ENCODE measurements at regions not wholly inside any gene's neighbourhood (a gene's known extent, or its start where the extent isn't known, plus 50 kb on each side); places are given as distances from the start of the nearest gene placed in this dataset.

DNA sequence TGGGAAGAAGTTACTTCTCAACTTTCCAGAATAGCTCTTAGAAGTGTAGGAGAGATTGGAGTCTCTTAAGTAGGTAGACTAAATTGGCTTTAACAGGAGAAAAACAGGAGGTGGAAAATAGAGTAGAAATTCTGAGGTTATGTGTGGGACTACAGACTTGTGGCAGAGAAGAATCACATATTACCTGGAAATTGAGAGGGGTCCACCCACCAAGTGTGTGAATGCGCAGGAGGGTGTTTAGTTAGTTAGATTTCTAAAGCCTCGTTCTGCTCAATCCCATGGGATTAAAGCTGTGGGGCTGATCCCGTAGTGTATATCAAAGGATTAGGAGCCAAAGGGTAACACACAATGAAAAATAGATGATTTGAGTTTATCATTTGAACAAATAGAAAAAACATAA is 319.1 kb downstream of the TRIB2 start:
- Mint-ChIP-seq H3K27me3 (peaks cover 17% of the 10 kb centered on the region), H3K36me3 (ENCODE audit: low read depth) (no peaks in the 10 kb centered on the region), H3K27ac (no peak overlapping the region), H3K4me3 (no peak overlapping the region), H3K4me1 (no peaks in the 10 kb centered on the region), H3K9me3 (no peaks in the 10 kb centered on the region)
- no peak for ATAC-seq (replicated peaks)

DNA sequence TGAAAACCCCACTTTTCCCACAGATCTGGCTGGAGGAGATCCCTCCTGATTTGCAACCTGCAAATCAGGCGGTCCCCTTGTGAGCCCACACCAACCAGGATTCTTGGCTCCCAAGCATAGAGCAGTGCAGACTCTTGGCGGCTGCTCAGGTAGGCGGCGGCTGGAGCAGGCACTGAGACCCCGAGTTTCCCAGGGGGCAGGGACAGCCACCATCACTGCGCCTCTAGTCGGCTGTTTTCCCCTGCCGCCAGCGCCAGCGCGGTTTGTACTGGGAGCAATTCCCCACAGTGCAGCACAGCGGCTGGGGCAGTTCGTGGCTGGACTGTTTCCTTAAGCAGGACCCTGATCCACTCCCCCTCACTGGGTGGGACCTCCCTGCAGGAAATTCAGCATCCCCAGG is 323.3 kb downstream of the TRIB2 start:
- no peak overlapping the region for H3K4me3 Mint-ChIP-seq
- no peak overlapping the region for H3K27ac Mint-ChIP-seq
- H3K9me3 Mint-ChIP-seq: peaks cover 6% of the 10 kb centered on the region
- ATAC-seq (replicated peaks): no peak
- H3K36me3 Mint-ChIP-seq (ENCODE audit: low read depth): no peaks in the 10 kb centered on the region
- peaks cover 37% of the 10 kb centered on the region for H3K27me3 Mint-ChIP-seq
- no peaks in the 10 kb centered on the region for H3K4me1 Mint-ChIP-seq

DNA sequence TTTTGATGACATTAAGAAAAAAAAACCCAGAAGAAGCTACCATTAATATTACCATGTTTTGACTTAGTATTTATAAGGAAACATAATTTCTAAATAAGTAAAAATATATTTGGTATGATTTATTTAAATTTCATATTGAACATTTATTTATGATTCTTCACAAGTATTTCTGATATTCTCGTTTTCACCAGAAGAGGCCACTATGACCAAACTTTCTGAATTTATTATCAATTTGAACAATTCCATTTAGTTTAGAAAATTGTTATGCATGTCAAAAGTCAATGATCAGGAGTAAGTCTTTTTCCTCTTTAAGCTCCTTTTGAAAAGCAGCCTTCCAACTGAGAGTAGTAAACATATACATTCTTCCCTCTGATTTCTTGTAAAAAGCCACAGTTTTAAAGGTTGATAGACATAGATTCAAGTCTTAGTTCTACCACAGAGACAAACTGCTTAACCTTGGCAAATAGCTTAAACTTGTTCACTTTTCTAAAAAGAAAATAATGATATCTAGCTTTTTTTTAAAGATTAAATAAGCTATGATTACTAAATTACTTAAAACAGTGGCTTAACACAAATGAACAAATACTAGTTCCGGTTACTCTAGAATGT is 329.9 kb downstream of the TRIB2 start:
- no peak overlapping the region for H3K4me3 Mint-ChIP-seq
- ATAC-seq (replicated peaks): no peak

DNA sequence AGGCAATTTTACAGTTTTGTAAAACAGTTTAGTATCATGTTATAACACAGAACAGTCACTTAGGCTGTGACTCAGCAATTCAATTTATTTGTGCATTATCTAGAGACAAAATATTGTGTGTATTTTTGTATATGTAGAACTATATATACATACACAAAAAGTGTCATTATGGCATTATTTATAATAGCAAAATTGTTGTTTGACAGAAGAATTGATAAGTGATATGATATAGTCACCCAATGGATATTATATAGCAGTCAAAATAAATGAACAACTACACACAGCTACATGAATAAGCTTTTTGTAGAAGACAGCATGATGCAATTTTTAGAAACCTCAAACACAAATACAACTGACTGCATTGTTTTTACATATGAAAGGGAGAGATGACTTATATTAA is 334.0 kb downstream of the TRIB2 start:
- H3K4me1 Mint-ChIP-seq: no peaks in the 10 kb centered on the region

More for the DNA sequence above, 329.9 kb downstream of the TRIB2 start:
- H3K4me1 Mint-ChIP-seq: no peaks in the 10 kb centered on the region
- H3K36me3 Mint-ChIP-seq (ENCODE audit: low read depth): no peaks in the 10 kb centered on the region
- no peaks in the 10 kb centered on the region for H3K9me3 Mint-ChIP-seq
- H3K27ac Mint-ChIP-seq: no peak overlapping the region
- H3K27me3 Mint-ChIP-seq: peaks cover 26% of the 10 kb centered on the region

DNA sequence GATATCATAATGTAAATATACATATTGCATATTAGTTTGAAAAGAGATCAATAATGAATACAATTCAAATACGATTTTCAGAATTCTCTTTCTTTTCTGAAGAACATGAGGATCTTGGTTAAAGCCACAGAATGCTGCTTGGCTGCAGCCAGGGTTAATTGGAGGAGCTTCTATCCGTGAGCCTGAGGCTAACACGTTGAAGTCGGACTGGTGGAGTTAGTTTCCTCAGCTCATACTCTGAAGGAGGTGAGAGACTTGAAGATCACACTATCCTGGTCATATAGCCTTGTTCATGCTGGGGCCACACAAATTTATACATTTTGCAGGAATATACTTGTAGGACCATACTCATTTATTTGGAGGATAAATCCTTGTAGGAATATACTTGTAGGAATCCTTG is 335.8 kb downstream of the TRIB2 start:
- Mint-ChIP-seq H3K27ac (no peak overlapping the region), H3K4me1 (no peaks in the 10 kb centered on the region), H3K27me3 (peaks cover 17% of the 10 kb centered on the region), H3K4me3 (no peak overlapping the region), H3K9me3 (no peaks in the 10 kb centered on the region), H3K36me3 (ENCODE audit: low read depth) (no peaks in the 10 kb centered on the region)
- ATAC-seq (replicated peaks): no peak

More for the DNA sequence above, 334.0 kb downstream of the TRIB2 start:
- no peak for ATAC-seq (replicated peaks)
- peaks cover 24% of the 10 kb centered on the region for H3K27me3 Mint-ChIP-seq
- H3K9me3 Mint-ChIP-seq: no peaks in the 10 kb centered on the region
- H3K4me3 Mint-ChIP-seq: no peak overlapping the region
- H3K36me3 Mint-ChIP-seq (ENCODE audit: low read depth): no peaks in the 10 kb centered on the region
- H3K27ac Mint-ChIP-seq: no peak overlapping the region

DNA sequence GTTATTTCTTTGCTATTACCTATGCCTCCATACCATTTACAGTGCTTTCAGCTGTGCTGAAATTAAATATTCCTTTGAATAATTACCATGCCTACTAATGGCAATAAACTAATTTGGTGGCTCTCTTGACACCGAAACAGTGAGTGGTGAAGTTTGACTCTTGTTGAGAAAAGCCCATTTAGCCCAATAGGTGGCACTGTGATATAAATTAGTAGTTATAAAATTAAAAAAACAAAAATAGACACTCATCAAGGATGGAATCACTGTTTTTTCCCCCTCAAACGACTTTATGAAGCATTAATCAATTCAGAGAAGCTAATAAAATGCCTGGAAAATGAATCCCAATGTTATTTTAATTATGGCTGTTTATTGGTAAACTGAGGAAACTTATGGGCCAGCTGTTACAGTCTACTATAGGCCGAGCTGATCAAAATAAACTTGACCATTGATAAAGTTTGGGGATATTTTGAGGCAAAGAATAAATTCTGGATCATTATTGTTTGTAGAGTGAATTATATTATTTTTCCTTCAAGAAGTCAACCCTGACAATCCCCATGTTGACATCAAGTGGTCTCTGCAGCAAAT is 339.6 kb downstream of the TRIB2 start:
- no peak overlapping the region for H3K4me3 Mint-ChIP-seq
- no peak for ATAC-seq (replicated peaks)
- H3K9me3 Mint-ChIP-seq: no peaks in the 10 kb centered on the region
- peaks cover 10% of the 10 kb centered on the region for H3K27me3 Mint-ChIP-seq
- no peaks in the 10 kb centered on the region for H3K36me3 Mint-ChIP-seq (ENCODE audit: low read depth)
- no peaks in the 10 kb centered on the region for H3K4me1 Mint-ChIP-seq
- no peak overlapping the region for H3K27ac Mint-ChIP-seq

DNA sequence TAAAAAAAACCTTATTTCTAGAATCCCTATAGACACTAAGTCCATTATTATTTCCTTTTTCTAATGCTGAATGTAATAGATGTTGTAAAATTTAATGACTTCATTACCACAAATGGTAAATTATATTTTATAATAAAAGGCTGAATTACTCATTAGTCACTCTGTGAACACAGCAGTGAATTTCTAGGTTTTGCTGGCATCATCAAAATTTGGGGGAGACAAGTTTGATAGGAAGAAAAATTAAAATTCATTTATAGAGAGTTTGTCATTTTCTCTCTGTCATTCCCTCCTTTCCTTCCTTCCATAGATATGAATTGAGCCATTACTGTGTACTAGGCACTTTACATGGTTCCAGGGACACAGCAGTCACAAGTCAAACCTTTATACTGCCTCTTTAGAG is 340.9 kb downstream of the TRIB2 start:
- no peak for ATAC-seq (replicated peaks)
- no peaks in the 10 kb centered on the region for H3K36me3 Mint-ChIP-seq (ENCODE audit: low read depth)
- no peak overlapping the region for H3K4me3 Mint-ChIP-seq
- H3K9me3 Mint-ChIP-seq: no peaks in the 10 kb centered on the region
- no peaks in the 10 kb centered on the region for H3K4me1 Mint-ChIP-seq
- peaks cover 10% of the 10 kb centered on the region for H3K27me3 Mint-ChIP-seq
- H3K27ac Mint-ChIP-seq: no peak overlapping the region

DNA sequence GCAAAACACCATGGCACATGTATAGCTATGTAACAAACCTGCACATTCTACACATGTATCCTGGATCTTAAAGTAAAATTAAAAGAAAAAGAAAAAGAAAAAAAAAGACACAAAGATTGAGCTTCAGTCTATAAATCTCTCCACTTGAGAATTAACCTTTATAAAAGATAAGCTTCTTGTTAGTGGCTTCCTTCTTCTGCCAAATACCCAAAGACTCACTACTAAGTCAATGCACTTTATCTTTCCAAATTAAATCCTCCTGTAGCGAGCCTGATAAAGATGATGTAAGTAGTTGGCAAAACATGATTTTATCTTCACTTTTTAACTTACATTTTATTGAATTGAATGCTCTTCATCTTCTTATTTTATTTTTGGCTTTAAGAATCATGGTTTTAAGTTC is 349.9 kb downstream of the TRIB2 start:
- H3K4me3 Mint-ChIP-seq: no peak overlapping the region
- H3K4me1 Mint-ChIP-seq: no peaks in the 10 kb centered on the region

DNA sequence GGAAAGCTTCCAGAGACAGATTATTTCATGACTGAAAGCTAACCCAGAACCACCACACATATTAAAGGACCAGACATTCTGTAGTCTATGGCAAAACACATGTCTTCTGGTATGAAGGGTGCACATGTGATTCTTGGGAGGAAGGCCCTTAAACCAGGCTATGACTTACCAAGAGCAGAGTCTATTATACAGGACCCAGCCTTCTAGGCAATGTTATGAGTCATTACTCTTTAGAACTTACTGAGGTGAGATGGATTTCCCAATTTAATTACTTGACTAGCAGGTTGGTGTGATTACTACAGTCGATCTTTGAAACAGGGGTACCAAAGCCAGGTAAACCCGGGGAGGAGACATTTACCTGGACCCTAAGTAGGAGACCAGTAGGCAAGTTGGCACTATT is 350.8 kb downstream of the TRIB2 start:
- Mint-ChIP-seq H3K27me3 (peaks cover 36% of the 10 kb centered on the region), H3K36me3 (ENCODE audit: low read depth) (no peaks in the 10 kb centered on the region), H3K4me3 (no peak overlapping the region), H3K9me3 (no peaks in the 10 kb centered on the region), H3K4me1 (no peaks in the 10 kb centered on the region), H3K27ac (no peak overlapping the region)
- no peak for ATAC-seq (replicated peaks)

More for the DNA sequence above, 349.9 kb downstream of the TRIB2 start:
- no peaks in the 10 kb centered on the region for H3K9me3 Mint-ChIP-seq
- ATAC-seq (replicated peaks): no peak
- H3K27ac Mint-ChIP-seq: no peak overlapping the region
- no peaks in the 10 kb centered on the region for H3K36me3 Mint-ChIP-seq (ENCODE audit: low read depth)
- peaks cover 35% of the 10 kb centered on the region for H3K27me3 Mint-ChIP-seq

DNA sequence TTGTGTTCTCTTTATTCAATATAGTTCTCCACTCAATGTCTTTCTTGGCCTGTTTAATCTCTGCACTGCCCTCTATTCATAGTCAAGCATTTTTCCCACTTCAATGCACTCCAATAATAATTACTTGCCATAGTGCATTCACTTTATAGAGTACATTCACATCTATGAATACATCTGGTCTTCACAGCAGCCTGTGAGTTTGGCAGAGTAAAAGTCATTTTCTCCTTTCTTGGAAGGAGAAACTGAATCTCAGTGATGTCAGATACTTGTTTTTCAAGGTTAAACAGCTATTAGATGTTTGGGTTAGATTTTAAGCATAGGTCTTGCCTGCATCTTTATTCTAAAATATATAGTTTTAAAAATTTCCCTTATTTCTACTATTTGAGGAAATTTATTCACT is 373.2 kb downstream of the TRIB2 start:
- Mint-ChIP-seq H3K36me3 (ENCODE audit: low read depth) (no peaks in the 10 kb centered on the region), H3K9me3 (no peaks in the 10 kb centered on the region), H3K27ac (no peak overlapping the region), H3K4me1 (no peaks in the 10 kb centered on the region), H3K4me3 (no peak overlapping the region), H3K27me3 (peaks cover 17% of the 10 kb centered on the region)
- ATAC-seq (replicated peaks): no peak

DNA sequence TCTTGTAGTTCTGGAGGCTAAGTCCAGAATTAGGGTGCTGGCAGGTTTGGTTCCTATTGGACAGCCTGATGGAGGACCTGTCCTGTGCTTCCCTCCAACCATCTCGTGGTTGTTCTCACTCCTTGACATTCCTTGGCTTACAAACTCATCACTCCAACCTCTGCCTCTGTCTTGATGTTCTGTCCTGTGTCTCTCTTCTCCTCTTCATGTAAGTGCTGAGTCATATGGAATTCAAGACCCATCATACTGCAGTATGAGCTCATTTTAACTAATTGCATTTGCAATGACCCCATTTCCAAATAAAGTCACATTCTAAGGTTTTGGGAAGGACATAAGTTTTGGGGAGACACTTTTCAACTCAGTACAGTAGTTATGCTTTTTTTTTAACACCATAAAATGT is 374.7 kb downstream of the TRIB2 start:
- Mint-ChIP-seq H3K36me3 (ENCODE audit: low read depth) (no peaks in the 10 kb centered on the region), H3K27ac (no peak overlapping the region), H3K27me3 (peaks cover 26% of the 10 kb centered on the region), H3K4me3 (no peak overlapping the region), H3K9me3 (no peaks in the 10 kb centered on the region), H3K4me1 (no peaks in the 10 kb centered on the region)
- ATAC-seq (replicated peaks): no peak

DNA sequence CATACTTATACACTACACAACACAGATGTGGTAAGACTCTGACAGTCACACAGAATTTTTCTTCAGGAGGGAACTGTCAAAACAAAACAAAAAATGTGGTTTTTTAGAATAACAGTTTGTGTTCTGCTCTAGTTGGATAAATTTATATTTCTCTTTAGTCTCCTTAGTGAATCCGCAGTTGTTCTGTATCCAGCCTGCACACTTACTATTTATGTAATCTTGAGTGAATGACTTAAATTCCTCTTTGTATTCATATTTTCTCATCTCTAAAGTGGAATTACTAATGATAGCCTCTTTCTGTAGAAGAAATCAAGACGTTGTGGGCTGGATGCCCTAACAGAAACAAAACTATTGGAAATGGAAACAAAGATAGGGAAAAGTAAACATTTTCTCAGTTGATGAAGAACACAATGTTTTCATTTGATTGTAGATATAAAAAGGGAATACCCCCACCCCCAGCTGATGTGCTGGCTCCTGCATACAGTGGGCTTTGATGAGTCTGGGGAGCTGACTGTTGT is 375.2 kb downstream of the TRIB2 start:
- Mint-ChIP-seq H3K27me3 (peaks cover 27% of the 10 kb centered on the region), H3K27ac (no peak overlapping the region)

DNA sequence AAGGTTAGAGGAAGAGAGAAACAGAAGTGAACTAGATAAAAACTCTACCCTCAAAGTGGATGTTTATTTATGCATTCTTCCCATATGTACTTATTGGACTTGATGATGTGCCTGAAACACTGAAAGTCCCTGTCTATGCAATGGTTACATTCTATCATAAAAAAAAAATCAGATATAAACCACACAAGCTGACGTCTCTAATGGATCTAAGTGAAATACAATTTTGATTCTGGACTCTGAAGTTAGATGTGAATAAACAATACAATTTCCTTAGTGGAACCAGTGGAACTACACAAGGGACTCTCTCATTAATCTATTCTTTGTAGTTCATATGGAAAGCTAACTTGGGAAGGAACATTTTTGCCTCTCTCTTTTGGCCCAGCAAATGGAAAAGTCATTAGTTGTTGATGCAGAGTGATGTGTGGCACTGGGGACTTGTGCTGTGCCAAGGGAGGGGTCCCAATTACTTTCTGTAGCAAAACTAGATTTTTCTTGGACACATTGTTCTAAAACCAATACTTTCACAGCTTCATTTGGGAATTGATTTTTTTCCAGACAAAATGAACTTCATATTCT is 376.8 kb downstream of the TRIB2 start:
- no peak overlapping the region for H3K4me3 Mint-ChIP-seq
- peaks cover 2% of the 10 kb centered on the region for H3K9me3 Mint-ChIP-seq

More for the DNA sequence above, 375.2 kb downstream of the TRIB2 start:
- H3K4me3 Mint-ChIP-seq: no peak overlapping the region
- H3K4me1 Mint-ChIP-seq: no peaks in the 10 kb centered on the region
- no peaks in the 10 kb centered on the region for H3K36me3 Mint-ChIP-seq (ENCODE audit: low read depth)
- H3K9me3 Mint-ChIP-seq: no peaks in the 10 kb centered on the region
- ATAC-seq (replicated peaks): no peak

DNA sequence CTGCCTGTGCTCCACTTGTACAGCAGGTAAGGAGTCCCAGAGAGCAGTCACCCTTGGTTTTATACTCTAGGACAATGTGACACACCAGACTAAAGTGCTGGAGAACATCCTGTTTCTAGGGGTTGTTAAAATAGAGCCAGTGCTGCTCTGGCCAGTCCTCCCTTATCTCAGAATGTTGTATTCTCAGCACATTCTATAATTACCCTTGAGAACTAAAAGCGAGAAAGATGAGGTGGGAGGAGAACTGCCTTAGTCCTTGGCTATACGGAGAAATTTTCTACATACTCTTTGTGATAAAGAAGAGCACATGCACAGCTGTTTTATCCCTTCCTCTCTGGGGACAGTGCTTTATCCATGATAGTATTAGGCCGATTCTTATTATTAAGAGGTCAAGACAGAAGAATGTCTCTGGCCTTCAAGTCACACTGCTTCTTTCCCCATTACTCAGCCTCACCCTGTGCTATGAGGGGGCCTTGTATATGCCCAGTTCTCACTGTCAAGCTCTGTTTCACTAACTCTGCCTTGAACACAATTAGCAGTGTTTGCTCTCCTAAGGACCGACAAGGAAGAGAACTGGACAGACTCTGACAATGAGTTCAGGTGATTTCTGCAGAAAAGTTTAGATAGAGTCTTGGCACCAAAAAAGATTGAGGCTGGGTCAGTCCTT is 385.8 kb downstream of the TRIB2 start:
- H3K4me3 Mint-ChIP-seq: no peak overlapping the region
- no peaks in the 10 kb centered on the region for H3K36me3 Mint-ChIP-seq (ENCODE audit: low read depth)
- H3K9me3 Mint-ChIP-seq: peaks cover 8% of the 10 kb centered on the region
- no peaks in the 10 kb centered on the region for H3K4me1 Mint-ChIP-seq
- no peak for ATAC-seq (replicated peaks)
- peaks cover 20% of the 10 kb centered on the region for H3K27me3 Mint-ChIP-seq
- H3K27ac Mint-ChIP-seq: no peak overlapping the region

More for the DNA sequence above, 376.8 kb downstream of the TRIB2 start:
- Mint-ChIP-seq H3K4me1 (no peaks in the 10 kb centered on the region), H3K27me3 (peaks cover 36% of the 10 kb centered on the region), H3K36me3 (ENCODE audit: low read depth) (no peaks in the 10 kb centered on the region), H3K27ac (no peak overlapping the region)
- ATAC-seq (replicated peaks): no peak

DNA sequence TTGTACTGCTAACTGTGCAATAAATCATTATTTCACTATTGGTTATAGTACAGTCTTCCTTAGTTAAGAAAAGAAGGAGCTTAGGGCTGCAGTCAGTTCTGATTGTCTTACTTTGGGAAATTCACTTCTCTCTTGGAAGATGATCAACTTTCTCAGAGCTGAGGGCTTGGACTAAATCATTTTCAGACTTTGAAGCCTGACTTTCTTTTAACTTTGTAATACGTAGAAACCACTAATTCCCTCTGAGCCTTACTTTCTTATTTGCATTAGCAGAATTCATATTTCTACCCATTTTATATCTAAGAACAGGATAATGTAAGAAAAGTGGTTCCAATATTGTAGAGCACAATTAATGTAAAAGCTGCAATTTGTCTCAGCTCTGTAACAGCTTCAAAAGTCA is 386.4 kb downstream of the TRIB2 start:
- Mint-ChIP-seq H3K27ac (no peak overlapping the region), H3K9me3 (peaks cover 8% of the 10 kb centered on the region), H3K27me3 (peaks cover 19% of the 10 kb centered on the region), H3K4me1 (no peaks in the 10 kb centered on the region), H3K4me3 (no peak overlapping the region), H3K36me3 (ENCODE audit: low read depth) (no peaks in the 10 kb centered on the region)
- ATAC-seq (replicated peaks): no peak

All from activated T-helper 17 cell treated with anti-CD3 and anti-CD28 coated beads, Interleukin-2, amount 50 U/mL, for 72 hours (primary cell).